Testis (tissue), 2 donors: ENCODE measurements at regions not wholly inside any gene's neighbourhood (a gene's known extent, or its start where the extent isn't known, plus 50 kb on each side); places are given as distances from the start of the nearest gene placed in this dataset.

Source experiments
- CTCF ChIP-seq, 3 experiments: fragments of 450-650 bp in 2 of 3; fragments of 200-600 bp in 1 of 3; sonication (generic) in 1 of 3; IDR thresholded peaks; one replicate each; pipeline ENCODE4 v1.5.1; 2016 to 2019; ENCODE audit warnings: antibody characterized with exemption in 3 of 3, mild to moderate bottlenecking in 2 of 3, moderate library complexity in 1 of 3
- POLR2A ChIP-seq: fragments of 450-650 bp; IDR thresholded peaks from one replicate; pipeline ENCODE4 v1.6.1; 2017; ENCODE audit warnings: antibody characterized with exemption, mild to moderate bottlenecking, moderate library complexity

- TF ChIP-seq CTCF (IDR thresholded peaks at IDR 0.05), result no peak
- TF ChIP-seq POLR2A, result no peak
Measured at GRCh38 chr2:219919506-219919905, 292.1 kb downstream of the SLC4A3 start.
